ENCODE measurements at regions not wholly inside any gene's neighbourhood (a gene's known extent, or its start where the extent isn't known, plus 50 kb on each side); places are given as distances from the start of the nearest gene placed in this dataset.

DNA sequence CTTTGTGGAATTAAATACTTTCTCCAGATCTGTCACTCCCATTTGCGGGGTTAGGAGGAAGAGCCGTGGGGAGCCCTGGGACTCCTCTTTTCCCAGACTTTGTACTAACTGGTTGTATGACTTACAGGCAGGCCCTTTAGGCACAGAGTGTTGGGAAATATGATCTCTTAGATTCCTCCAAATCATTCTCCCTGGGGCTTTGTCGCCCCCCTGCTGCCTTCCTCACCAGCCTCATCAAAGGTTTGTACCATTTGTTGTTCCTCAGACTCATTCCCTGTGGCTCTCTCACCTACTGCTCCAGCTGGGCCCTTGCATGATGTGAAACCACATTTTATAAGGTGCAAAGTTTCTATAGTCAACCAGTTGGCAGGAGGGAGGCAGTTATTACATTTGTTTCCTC is 56.4 kb downstream of the CRYGS start:
- no peak for FAIRE-seq
- Histone ChIP-seq H3K4me3 (ENCODE audit: low read depth, low read length) (no peak overlapping the region), H3K36me3 (ENCODE audit: control insufficient read depth, insufficient read depth, low read length) (no peaks in the 10 kb centered on the region), H3K27me3 (ENCODE audit: control insufficient read depth, insufficient read depth, low read length) (peaks cover 3% of the 10 kb centered on the region)
- TF ChIP-seq CTCF (IDR thresholded peaks at IDR 0.05; ENCODE audit: insufficient read depth, low read length, severe bottlenecking), result no peak
- no peak for DNase-seq (ENCODE audit: low read depth)

- DNase-seq (ENCODE audit: low read depth) (no peak), FAIRE-seq (no peak)
- H3K4me3 ChIP-seq (ENCODE audit: low read depth, low read length), result no peak overlapping the region
- H3K36me3 ChIP-seq (ENCODE audit: control insufficient read depth, insufficient read depth, low read length), result no peaks in the 10 kb centered on the region
- TF ChIP-seq CTCF (IDR thresholded peaks at IDR 0.05; ENCODE audit: insufficient read depth, low read length, severe bottlenecking), result no peak
- peaks cover 2% of the 10 kb centered on the region for H3K27me3 ChIP-seq (ENCODE audit: control insufficient read depth, insufficient read depth, low read length)
These were observed 57.1 kb downstream of the CRYGS start for GRCh38 chr3:186487037-186487436.

- FAIRE-seq (no peak), DNase-seq (ENCODE audit: low read depth) (no peak)
- no peak for TF ChIP-seq CTCF (IDR thresholded peaks at IDR 0.05; ENCODE audit: insufficient read depth, low read length, severe bottlenecking)
- Histone ChIP-seq H3K27me3 (ENCODE audit: control insufficient read depth, insufficient read depth, low read length) (peaks cover 2% of the 10 kb centered on the region), H3K36me3 (ENCODE audit: control insufficient read depth, insufficient read depth, low read length) (no peaks in the 10 kb centered on the region), H3K4me3 (ENCODE audit: low read depth, low read length) (no peak overlapping the region)
These were observed 60.4 kb downstream of the CRYGS start for GRCh38 chr3:186483611-186484340.

DNA sequence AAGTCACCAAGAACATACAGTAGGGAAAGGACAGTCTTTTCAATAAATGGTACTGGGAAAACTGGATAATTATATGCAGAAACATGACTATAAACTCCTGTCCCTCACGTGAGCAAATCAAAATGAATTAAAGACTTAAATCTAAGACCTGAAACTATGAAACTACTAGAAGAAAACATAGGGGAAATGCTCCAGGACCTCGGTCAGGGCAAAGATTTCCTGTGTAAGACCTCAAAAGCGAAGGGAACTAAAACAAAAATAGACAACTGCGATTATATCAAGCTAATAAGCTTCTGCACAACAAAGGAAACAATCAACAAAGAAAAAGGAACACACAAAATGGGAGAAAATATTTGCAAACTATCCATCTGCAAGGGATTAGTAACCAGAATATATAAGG is 62.7 kb downstream of the CRYGS start:
- Histone ChIP-seq H3K27me3 (ENCODE audit: control insufficient read depth, insufficient read depth, low read length) (no peaks in the 10 kb centered on the region), H3K36me3 (ENCODE audit: control insufficient read depth, insufficient read depth, low read length) (no peaks in the 10 kb centered on the region), H3K4me3 (ENCODE audit: low read depth, low read length) (no peak overlapping the region)
- FAIRE-seq, result no peak
- no peak for TF ChIP-seq CTCF (IDR thresholded peaks at IDR 0.05; ENCODE audit: insufficient read depth, low read length, severe bottlenecking)
- no peak for DNase-seq (ENCODE audit: low read depth)

DNA sequence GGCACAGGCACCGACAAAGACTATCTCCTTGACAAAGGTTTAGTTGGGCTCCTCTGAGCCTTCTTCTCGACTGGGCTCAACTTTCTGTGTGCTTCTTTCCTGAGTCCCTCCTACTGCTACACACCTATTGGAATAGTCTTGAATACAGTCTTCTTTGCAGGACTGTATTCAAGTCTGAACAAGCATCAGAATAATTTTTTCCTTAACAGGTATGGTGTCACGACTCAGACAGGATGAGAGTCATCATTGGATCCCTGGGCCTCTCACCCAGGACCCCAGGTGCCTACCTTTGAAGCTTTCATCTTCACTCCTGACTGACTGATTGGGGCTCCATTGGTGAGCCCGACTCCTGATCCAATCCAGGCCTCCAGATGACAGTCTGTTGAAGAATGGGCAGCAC is 66.3 kb downstream of the CRYGS start:
- FAIRE-seq (no peak), DNase-seq (ENCODE audit: low read depth) (peak; percentile 78)

More for the DNA sequence above, 66.3 kb downstream of the CRYGS start:
- H3K36me3 ChIP-seq (ENCODE audit: control insufficient read depth, insufficient read depth, low read length), result no peaks in the 10 kb centered on the region
- TF ChIP-seq CTCF (IDR thresholded peaks at IDR 0.05; ENCODE audit: insufficient read depth, low read length, severe bottlenecking), result no peak
- no peak overlapping the region for H3K4me3 ChIP-seq (ENCODE audit: low read depth, low read length)
- no peaks in the 10 kb centered on the region for H3K27me3 ChIP-seq (ENCODE audit: control insufficient read depth, insufficient read depth, low read length)

Data from bronchial epithelial cell (primary cell).